NCI-H1092 (cell line): ENCODE measurements at regions not wholly inside any gene's neighbourhood (a gene's known extent, or its start where the extent isn't known, plus 50 kb on each side); places are given as distances from the start of the nearest gene placed in this dataset.
A peak's percentile ranks its signal among the peaks of the same experiment; 100 is the strongest.
"Not testable (repeated sequence)": the region's sequence is repeated elsewhere in the genome, so short reads cannot be mapped to it uniquely, and the experiment has no call there.

Experiments used
- DNase-seq: peaks from one replicate; lab custom pipeline; 2025; lab: John Stamatoyannopoulos, UW

- DNase-seq: no peak
These were observed 68.4 kb upstream of the SSBP3 start for GRCh38 chr1:54474310-54475251.

GRCh38 chr1:54471588-54471987 lies 65.4 kb upstream of the SSBP3 start:
- no peak for DNase-seq

- DNase-seq: not testable (repeated sequence)
These were observed 63.2 kb upstream of the SSBP3 start for GRCh38 chr1:54469444-54469843.

GRCh38 chr1:54468288-54469084 lies 62.3 kb upstream of the SSBP3 start:
- not testable (repeated sequence) for DNase-seq

- DNase-seq: no peak
These were observed 59.2 kb upstream of the SSBP3 start for GRCh38 chr1:54465351-54465811.

GRCh38 chr1:54464477-54465146 lies 58.4 kb upstream of the SSBP3 start:
- no peak for DNase-seq

- DNase-seq: no peak
These were observed 57.9 kb upstream of the SSBP3 start for GRCh38 chr1:54464031-54464476.

- no peak for DNase-seq
These were observed 57.3 kb upstream of the SSBP3 start for GRCh38 chr1:54463259-54464030.

- no peak for DNase-seq
These were observed 56.5 kb upstream of the SSBP3 start for GRCh38 chr1:54462597-54463258.

- no peak for DNase-seq
These were observed 55.8 kb upstream of the SSBP3 start for GRCh38 chr1:54461731-54462596.

GRCh38 chr1:54460861-54461387 lies 54.7 kb upstream of the SSBP3 start:
- DNase-seq: no peak

- DNase-seq: no peak
These were observed 54.2 kb upstream of the SSBP3 start for GRCh38 chr1:54460351-54460750.

- peak; percentile 59 for DNase-seq
These were observed 53.6 kb upstream of the SSBP3 start for GRCh38 chr1:54459726-54460191.

- DNase-seq: no peak
These were observed 52.9 kb upstream of the SSBP3 start for GRCh38 chr1:54459140-54459539.

GRCh38 chr1:54456921-54457529 lies 50.8 kb upstream of the SSBP3 start:
- DNase-seq: no peak

GRCh38 chr1:54456361-54456760 lies 50.2 kb upstream of the SSBP3 start:
- DNase-seq: no peak
